KMS-11 (cell line): ENCODE measurements at regions not wholly inside any gene's neighbourhood (a gene's known extent, or its start where the extent isn't known, plus 50 kb on each side); places are given as distances from the start of the nearest gene placed in this dataset.
A peak's percentile ranks its signal among the peaks of the same experiment; 100 is the strongest.

ENCODE experiments used
- H2AFZ ChIP-seq: fragments of 200-600 bp; sonication (generic); 2 replicates; pipeline ENCODE4 v1.6.1; 2016; ENCODE audit warnings: antibody characterized with exemption, mixed run types, low read depth
- H3K27ac ChIP-seq: fragments of 200-600 bp; sonication (generic); 2 replicates; pipeline ENCODE4 v1.6.1; 2016; ENCODE audit warnings: mild to moderate bottlenecking, mixed run types
- H3K27me3 ChIP-seq: fragments of 200-600 bp; sonication (generic); 2 replicates; pipeline ENCODE4 v1.6.1; 2017; ENCODE audit warnings: mild to moderate bottlenecking, low read depth, mixed run types, moderate library complexity; ENCODE audit not compliant: insufficient read depth
- H3K36me3 ChIP-seq: fragments of 200-600 bp; sonication (generic); 2 replicates; pipeline ENCODE4 v1.6.1; 2017; ENCODE audit warnings: mild to moderate bottlenecking, mixed run types; ENCODE audit not compliant: insufficient read depth
- H3K4me1 ChIP-seq: fragments of 200-600 bp; sonication (generic); 2 replicates; pipeline ENCODE4 v1.6.1; 2016; ENCODE audit warnings: mild to moderate bottlenecking, low read depth, mixed run types; ENCODE audit not compliant: poor library complexity, severe bottlenecking
- H3K4me2 ChIP-seq: fragments of 200-600 bp; sonication (generic); 2 replicates; pipeline ENCODE4 v1.7.0; 2016; ENCODE audit warnings: mild to moderate bottlenecking, mixed run types
- H3K4me3 ChIP-seq: fragments of 200-600 bp; sonication (generic); IDR thresholded peaks from 2 replicates; pipeline ENCODE4 v1.6.1; 2017; ENCODE audit warnings: low read depth, low read length, mixed read lengths; ENCODE audit not compliant: insufficient read depth
- H3K79me2 ChIP-seq: fragments of 200-600 bp; sonication (generic); 2 replicates; pipeline ENCODE4 v1.6.1; 2016; ENCODE audit warnings: low read depth, mixed run types; ENCODE audit not compliant: insufficient read depth
- H3K9ac ChIP-seq: fragments of 200-600 bp; sonication (generic); 2 replicates; pipeline ENCODE4 v1.6.1; 2016; ENCODE audit warnings: mild to moderate bottlenecking, mixed run types
- H4K20me1 ChIP-seq: fragments of 200-600 bp; sonication (generic); 2 replicates; pipeline ENCODE4 v1.6.1; 2016; ENCODE audit warnings: mild to moderate bottlenecking, mixed run types; ENCODE audit not compliant: insufficient read depth
- CTCF ChIP-seq: fragments of 200-600 bp; sonication (generic); conservative IDR thresholded peaks from 2 replicates; pipeline ENCODE4 v1.6.1; 2017; ENCODE audit warnings: low read depth, mild to moderate bottlenecking, antibody characterized with exemption, low read length, moderate library complexity, mixed read lengths

- H3K36me3 ChIP-seq = no peaks in the 10 kb centered on the region; the same call in 1 of the 2 replicates
- no peaks in the 10 kb centered on the region for H4K20me1 ChIP-seq
- H2AFZ ChIP-seq = no peak overlapping the region
- no peaks in the 10 kb centered on the region for H3K27me3 ChIP-seq
- H3K4me3 ChIP-seq = no peak overlapping the region
- H3K27ac ChIP-seq = no peak overlapping the region
- H3K79me2 ChIP-seq = no peaks in the 10 kb centered on the region
- H3K4me1 ChIP-seq = peaks cover 9% of the 10 kb centered on the region
- H3K4me2 ChIP-seq = no peak overlapping the region
- H3K9ac ChIP-seq = no peak overlapping the region
- no peak for TF ChIP-seq CTCF
Measured at GRCh38 chr4:132992686-132993085, 156.4 kb upstream of the PCDH10 start.

GRCh38 chr4:132998585-132999230 is 150.4 kb upstream of the PCDH10 start:
- TF ChIP-seq CTCF = no peak
- Histone ChIP-seq H3K27ac (peak overlapping the region; percentile 83), H3K36me3 (no peaks in the 10 kb centered on the region; the same call in 1 of the 2 replicates), H3K4me2 (peak overlapping the region; percentile 85), H3K9ac (no peak overlapping the region), H2AFZ (peak overlapping the region; percentile 39; the same call in 1 of the 2 replicates), H4K20me1 (no peaks in the 10 kb centered on the region), H3K4me1 (peaks cover 63% of the 10 kb centered on the region), H3K4me3 (no peak overlapping the region), H3K27me3 (no peaks in the 10 kb centered on the region), H3K79me2 (no peaks in the 10 kb centered on the region)

GRCh38 chr4:133000012-133000411 is 149.1 kb upstream of the PCDH10 start:
- H2AFZ ChIP-seq = peak overlapping the region; percentile 39
- no peak for TF ChIP-seq CTCF

GRCh38 chr4:133003169-133003568 is 145.9 kb upstream of the PCDH10 start:
- no peak overlapping the region for H3K4me2 ChIP-seq
- H3K27me3 ChIP-seq = no peaks in the 10 kb centered on the region
- no peaks in the 10 kb centered on the region for H3K36me3 ChIP-seq
- no peaks in the 10 kb centered on the region for H4K20me1 ChIP-seq
- no peak overlapping the region for H3K4me3 ChIP-seq
- H3K4me1 ChIP-seq = peaks cover 64% of the 10 kb centered on the region
- no peak overlapping the region for H3K9ac ChIP-seq
- no peaks in the 10 kb centered on the region for H3K79me2 ChIP-seq
- H2AFZ ChIP-seq = no peak overlapping the region
- TF ChIP-seq CTCF = no peak
- H3K27ac ChIP-seq = no peak overlapping the region

More at GRCh38 chr4:133000012-133000411, 149.1 kb upstream of the PCDH10 start:
- Histone ChIP-seq H3K79me2 (no peaks in the 10 kb centered on the region), H3K9ac (peak overlapping the region; percentile 19; the same call in 1 of the 2 replicates), H3K36me3 (no peaks in the 10 kb centered on the region), H4K20me1 (no peaks in the 10 kb centered on the region), H3K4me2 (peak overlapping the region; percentile 85), H3K27me3 (no peaks in the 10 kb centered on the region), H3K4me1 (peaks cover 63% of the 10 kb centered on the region), H3K27ac (peak overlapping the region; percentile 83), H3K4me3 (no peak overlapping the region)
